CD4-positive, alpha-beta T cell treated with Interleukin-21 for 1 hour (primary cell): ENCODE measurements at regions not wholly inside any gene's neighbourhood (a gene's known extent, or its start where the extent isn't known, plus 50 kb on each side); places are given as distances from the start of the nearest gene placed in this dataset.

Experiments used
- DNase-seq: peaks from one replicate; pipeline ENCODE4 v3.0.0-alpha.2; 2020

GRCh38 chr10:3363311-3364045, 190.9 kb upstream of the PITRM1 start:
- no peak for DNase-seq

GRCh38 chr10:3362394-3362793, 189.8 kb upstream of the PITRM1 start:
- no peak for DNase-seq

GRCh38 chr10:3361640-3362039, 189.1 kb upstream of the PITRM1 start:
- no peak for DNase-seq

GRCh38 chr10:3357737-3358136, 185.2 kb upstream of the PITRM1 start:
- no peak for DNase-seq

- DNase-seq = no peak
Measured at GRCh38 chr10:3355536-3355935, 183.0 kb upstream of the PITRM1 start.

- no peak for DNase-seq
Measured at GRCh38 chr10:3354174-3354900, 181.8 kb upstream of the PITRM1 start.

GRCh38 chr10:3353235-3353634, 180.7 kb upstream of the PITRM1 start:
- no peak for DNase-seq

GRCh38 chr10:3350617-3351258, 178.2 kb upstream of the PITRM1 start:
- no peak for DNase-seq

GRCh38 chr10:3350205-3350604, 177.6 kb upstream of the PITRM1 start:
- DNase-seq = no peak

- no peak for DNase-seq
Measured at GRCh38 chr10:3348564-3348963, 176.0 kb upstream of the PITRM1 start.

- no peak for DNase-seq
Measured at GRCh38 chr10:3347413-3348182, 175.0 kb upstream of the PITRM1 start.

GRCh38 chr10:3346851-3347250, 174.3 kb upstream of the PITRM1 start:
- DNase-seq = no peak

- DNase-seq = no peak
Measured at GRCh38 chr10:3342771-3343170, 170.2 kb upstream of the PITRM1 start.

- no peak for DNase-seq
Measured at GRCh38 chr10:3340127-3340730, 167.6 kb upstream of the PITRM1 start.

- DNase-seq = no peak
Measured at GRCh38 chr10:3339531-3339950, 167.0 kb upstream of the PITRM1 start.

- no peak for DNase-seq
Measured at GRCh38 chr10:3339121-3339520, 166.5 kb upstream of the PITRM1 start.

- DNase-seq = no peak
Measured at GRCh38 chr10:3337741-3338140, 165.2 kb upstream of the PITRM1 start.

- no peak for DNase-seq
Measured at GRCh38 chr10:3336673-3337293, 164.2 kb upstream of the PITRM1 start.

- no peak for DNase-seq
Measured at GRCh38 chr10:3333426-3333825, 160.8 kb upstream of the PITRM1 start.

- no peak for DNase-seq
Measured at GRCh38 chr10:3331690-3332230, 159.2 kb upstream of the PITRM1 start.

- DNase-seq = no peak
Measured at GRCh38 chr10:3331187-3331586, 158.6 kb upstream of the PITRM1 start.

GRCh38 chr10:3330663-3331062, 158.1 kb upstream of the PITRM1 start:
- DNase-seq = no peak
